HG02884 (cell line): ENCODE measurements at regions not wholly inside any gene's neighbourhood (a gene's known extent, or its start where the extent isn't known, plus 50 kb on each side); places are given as distances from the start of the nearest gene placed in this dataset.

Source experiments
- ATAC-seq: cut with Tn5 transposase; IDR thresholded peaks from one replicate; pipeline ENCODE4 v1.9.1; 2021; ENCODE audit warnings: mild to moderate bottlenecking, moderate library complexity; ENCODE audit not compliant: unreplicated experiment

DNA sequence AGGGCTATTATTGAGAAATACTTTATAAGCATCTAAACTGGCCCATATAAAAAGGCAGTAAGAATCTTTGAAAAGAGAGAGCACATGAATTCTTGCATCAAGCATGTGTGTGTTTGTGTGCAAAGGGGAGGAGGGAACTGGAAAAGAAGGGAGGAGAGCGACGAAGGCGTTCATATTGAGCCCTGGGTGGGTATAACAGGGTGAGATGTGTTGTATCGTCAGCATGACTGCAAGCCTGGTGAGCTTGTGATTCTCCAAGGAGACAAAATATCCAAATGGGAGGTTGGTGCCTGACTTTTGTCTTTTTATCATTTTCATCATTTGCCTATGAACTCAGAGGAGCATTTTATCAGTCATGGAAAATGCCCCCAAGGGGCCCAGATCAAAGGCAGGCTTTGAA lies 70.8 kb upstream of the PMFBP1 start:
- no peak for ATAC-seq

- ATAC-seq, result no peak
Observed at GRCh38 chr16:72241930-72242329, 70.0 kb upstream of the PMFBP1 start.

DNA sequence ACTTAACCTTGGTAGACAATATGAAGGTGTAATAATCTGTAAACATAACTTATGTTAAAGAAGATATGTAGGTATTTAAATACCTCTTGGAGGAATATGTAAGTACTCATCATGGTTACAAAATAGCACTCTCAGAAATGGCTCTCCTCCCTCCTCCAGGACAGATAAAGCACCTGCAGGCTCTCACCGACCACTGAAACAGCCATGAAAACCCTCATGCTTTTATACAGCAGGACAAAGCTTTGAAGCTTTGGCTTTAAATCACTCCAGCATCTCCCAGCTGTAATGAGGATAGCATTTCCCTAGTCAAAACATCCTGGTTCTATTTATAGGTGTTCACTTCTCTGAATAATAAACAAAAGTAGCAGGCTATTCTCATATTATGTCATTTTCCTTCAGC lies 69.1 kb upstream of the PMFBP1 start:
- no peak for ATAC-seq

DNA sequence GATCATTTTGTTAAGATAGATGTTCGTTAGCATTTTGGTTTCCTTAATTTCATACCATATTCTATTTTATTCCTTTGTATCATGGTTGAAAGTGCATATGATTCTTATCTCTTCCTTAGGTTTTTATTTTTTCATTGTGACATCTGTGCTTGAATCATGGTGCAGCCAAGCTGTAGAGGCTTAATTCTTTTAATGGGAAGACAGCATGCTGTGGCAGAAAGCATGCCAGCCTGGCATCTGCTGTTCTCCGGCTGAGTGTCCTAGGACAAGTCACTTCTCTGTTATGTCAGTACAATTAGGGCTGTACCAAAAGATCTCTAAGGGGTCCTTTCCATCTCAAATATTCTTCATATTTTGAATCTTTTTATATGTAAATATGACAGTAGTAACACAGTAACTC lies 68.5 kb upstream of the PMFBP1 start:
- no peak for ATAC-seq

DNA sequence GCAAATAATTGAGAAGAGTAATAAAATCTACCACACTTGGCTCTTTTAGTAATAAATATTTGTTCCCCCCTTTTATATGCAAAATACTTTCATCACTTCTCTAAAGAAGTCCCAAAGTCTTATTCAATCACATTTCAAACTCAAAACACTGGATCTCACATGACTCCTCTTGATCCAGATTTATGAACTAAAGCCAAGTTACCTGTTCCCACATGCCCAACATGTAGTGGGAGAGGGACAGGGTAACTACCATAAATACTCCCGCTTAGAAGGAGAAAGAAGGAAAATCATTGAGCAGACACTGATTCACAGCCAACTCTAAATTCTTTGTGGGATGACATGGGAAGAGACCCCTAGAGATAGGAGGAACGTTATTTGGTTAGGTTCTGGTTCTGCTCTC lies 64.9 kb upstream of the PMFBP1 start:
- ATAC-seq, result no peak

- no peak for ATAC-seq
Observed at GRCh38 chr16:72234387-72234786, 62.4 kb upstream of the PMFBP1 start.

DNA sequence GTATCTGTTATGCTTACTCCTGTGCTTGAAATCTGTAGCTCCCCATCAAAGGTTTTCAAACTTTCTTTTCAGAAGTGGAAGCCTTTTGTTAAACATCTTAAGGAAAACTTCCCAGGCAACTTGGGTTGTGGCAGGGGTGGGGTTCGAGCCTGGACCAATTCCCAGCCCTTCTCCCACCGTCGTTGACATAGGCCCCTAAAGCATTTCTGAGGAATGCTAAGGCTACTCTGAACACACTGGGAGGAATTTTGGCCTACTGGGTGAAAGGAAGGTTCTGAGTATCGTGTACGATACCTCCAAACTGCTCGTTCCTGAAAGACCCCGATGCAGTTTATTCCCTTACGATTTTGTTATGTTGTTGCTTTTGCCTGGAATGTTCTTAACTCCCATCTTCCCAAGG lies 56.1 kb upstream of the PMFBP1 start:
- ATAC-seq, result no peak

GRCh38 chr16:72226136-72226535 lies 54.2 kb upstream of the PMFBP1 start:
- no peak for ATAC-seq

DNA sequence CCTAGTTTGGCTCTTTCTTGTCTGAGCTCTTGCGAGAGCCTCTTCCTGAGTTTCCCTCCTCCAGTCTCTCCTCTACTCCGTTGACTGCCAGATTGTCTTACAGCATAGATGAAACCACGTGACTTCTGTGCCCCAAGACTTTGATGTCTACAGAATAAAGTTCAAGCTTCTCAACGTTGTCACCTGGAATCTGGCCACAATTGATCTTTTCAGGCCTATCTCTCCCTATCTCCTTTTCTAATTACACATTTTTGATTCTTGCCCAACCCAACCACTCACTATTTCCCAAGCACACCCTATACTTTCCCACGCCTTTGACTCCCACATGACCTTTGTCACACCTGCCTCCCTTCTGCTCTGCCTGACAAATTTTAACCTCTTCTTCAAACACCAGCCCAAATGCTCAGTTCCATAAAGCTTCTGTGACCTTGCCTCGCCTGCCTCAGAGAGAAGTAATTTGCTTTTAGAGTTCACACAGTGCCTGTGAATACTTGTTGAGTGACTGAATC lies 52.4 kb upstream of the PMFBP1 start:
- ATAC-seq, result no peak

GRCh38 chr16:72222503-72222902 lies 50.5 kb upstream of the PMFBP1 start:
- no peak for ATAC-seq
